ENCODE measurements at regions not wholly inside any gene's neighbourhood (a gene's known extent, or its start where the extent isn't known, plus 50 kb on each side); places are given as distances from the start of the nearest gene placed in this dataset.

DNA sequence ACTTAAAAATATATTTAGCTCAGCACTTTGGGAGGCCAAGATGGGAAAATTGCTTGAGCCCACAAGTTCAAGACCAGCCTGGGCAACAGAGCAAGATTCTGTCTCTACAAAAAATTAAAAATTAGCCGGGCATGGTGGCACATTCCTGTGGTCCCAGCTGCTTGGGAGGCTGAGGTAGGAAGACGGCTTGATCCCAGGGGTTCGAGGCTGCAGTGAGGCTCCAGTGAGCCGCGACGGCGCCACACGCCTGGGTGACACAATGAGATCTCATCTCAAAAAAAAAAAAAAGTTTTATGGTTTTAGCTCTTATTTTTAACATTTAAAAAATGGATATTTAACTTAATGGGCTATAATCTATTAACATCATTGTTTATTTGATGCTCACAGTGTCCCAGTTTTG is 97.2 kb upstream of the RIPOR2 start:
- H3K4me3 ChIP-seq (ENCODE audit: low read depth, low read length) = no peak overlapping the region
- in situ Hi-C loops (cut with HindIII; ENCODE audit: low sequenced_read_pairs) = no loop called here
- TF ChIP-seq, protein P1, sequence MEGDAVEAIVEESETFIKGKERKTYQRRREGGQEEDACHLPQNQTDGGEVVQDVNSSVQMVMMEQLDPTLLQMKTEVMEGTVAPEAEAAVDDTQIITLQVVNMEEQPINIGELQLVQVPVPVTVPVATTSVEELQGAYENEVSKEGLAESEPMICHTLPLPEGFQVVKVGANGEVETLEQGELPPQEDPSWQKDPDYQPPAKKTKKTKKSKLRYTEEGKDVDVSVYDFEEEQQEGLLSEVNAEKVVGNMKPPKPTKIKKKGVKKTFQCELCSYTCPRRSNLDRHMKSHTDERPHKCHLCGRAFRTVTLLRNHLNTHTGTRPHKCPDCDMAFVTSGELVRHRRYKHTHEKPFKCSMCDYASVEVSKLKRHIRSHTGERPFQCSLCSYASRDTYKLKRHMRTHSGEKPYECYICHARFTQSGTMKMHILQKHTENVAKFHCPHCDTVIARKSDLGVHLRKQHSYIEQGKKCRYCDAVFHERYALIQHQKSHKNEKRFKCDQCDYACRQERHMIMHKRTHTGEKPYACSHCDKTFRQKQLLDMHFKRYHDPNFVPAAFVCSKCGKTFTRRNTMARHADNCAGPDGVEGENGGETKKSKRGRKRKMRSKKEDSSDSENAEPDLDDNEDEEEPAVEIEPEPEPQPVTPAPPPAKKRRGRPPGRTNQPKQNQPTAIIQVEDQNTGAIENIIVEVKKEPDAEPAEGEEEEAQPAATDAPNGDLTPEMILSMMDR (IDR thresholded peaks at IDR 0.05; ENCODE audit: low read depth, low read length) = no peak
- no peak for DNase-seq (ENCODE audit: low read depth, low spot score)

DNA sequence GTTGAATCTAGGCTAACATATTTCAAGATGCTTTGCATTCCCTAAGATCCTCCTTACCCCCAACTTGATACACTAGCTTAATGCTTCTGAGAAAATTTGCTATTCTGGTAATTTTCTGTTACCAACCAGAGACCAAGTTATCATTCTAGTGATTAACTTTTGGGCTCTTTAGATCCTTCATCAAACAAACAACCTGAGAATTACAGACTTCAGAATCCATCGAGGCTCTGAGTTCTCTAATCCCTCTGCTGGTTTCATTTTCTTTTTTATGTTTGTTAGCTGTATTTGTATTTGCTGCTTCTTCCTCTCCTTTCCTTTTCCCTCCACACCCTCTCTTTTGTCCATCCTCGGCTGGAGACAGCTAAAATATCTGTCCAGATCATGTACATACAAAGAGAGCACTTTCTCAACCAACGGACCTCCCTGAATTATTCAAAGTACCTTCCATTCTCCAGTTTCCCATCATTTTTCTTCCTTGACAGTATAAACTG is 98.7 kb upstream of the RIPOR2 start:
- TF ChIP-seq, protein P1 (IDR thresholded peaks at IDR 0.05; ENCODE audit: low read depth, low read length) = no peak
- DNase-seq (ENCODE audit: low read depth, low spot score) = no peak
- no peak overlapping the region for H3K4me3 ChIP-seq (ENCODE audit: low read depth, low read length)
- in situ Hi-C loops (cut with HindIII; ENCODE audit: low sequenced_read_pairs) = no loop called here

DNA sequence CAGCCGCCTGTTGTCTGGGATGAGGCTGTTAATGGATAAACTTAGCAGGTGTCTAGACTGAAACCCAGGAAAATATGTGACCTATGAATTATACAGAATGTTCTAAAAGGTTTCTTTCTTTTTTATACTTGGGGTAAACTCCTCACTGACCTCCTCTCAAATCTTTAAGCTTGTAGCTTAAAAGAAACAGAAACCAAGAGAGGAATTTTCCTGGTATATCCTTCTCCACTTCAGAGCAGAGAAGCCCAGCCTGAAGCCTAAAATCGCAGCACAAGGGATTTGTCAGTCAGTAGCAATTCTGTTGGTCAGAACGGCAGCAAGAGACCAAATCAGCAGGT is 99.4 kb upstream of the RIPOR2 start:
- TF ChIP-seq, protein P1 (IDR thresholded peaks at IDR 0.05; ENCODE audit: low read depth, low read length) = no peak
- in situ Hi-C loops (cut with HindIII; ENCODE audit: low sequenced_read_pairs) = no loop called here
- no peak for DNase-seq (ENCODE audit: low read depth, low spot score)
- no peak overlapping the region for H3K4me3 ChIP-seq (ENCODE audit: low read depth, low read length)

DNA sequence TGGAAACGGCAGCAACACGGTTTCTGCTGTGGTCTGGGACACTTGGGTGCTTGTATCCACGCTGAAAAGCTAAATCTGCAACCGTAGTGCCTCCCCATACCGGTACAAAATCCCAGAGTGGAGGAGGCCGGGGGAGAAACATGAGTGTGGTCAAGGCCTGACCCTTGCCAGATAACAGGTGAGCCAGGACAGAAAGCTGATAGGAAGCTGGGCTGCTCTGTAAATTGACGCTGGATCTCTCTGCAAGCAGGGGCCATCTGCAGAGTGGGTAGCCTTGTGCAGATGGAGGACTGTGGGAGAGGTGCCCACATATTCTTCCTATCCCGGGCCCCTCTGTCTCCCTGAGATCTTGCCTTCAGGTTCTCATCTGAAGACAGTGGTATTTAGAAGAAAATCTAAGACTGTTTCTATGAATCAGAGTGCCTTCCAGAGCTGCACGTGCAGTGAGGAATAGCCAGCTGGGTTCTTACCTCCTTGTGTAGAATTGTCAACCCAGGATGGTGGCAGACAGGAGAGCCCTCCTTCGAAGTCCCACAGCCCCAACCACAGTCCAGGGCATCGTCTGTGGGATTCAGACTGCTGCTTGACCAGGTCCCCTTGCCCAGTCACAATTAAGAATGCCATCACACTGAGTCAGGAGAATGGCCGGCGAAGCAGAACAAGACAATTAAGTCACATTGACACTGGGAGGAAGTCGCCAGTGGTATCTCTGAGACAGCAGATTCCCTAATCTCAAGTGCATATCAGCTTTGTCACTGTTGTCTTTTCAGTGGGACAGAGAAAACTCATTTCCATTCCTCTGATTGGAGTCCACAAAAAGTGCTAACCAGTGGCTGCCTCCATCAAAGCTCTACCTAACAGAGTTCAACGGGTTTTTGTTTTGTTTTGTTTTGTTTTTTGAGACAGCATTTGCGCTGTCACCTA is 100.0 kb upstream of the RIPOR2 start:
- no peak overlapping the region for H3K4me3 ChIP-seq (ENCODE audit: low read depth, low read length)
- in situ Hi-C loops (cut with HindIII; ENCODE audit: low sequenced_read_pairs) = no loop called here
- no peak for DNase-seq (ENCODE audit: low read depth, low spot score)
- TF ChIP-seq, protein P1 (IDR thresholded peaks at IDR 0.05; ENCODE audit: low read depth, low read length) = no peak

DNA sequence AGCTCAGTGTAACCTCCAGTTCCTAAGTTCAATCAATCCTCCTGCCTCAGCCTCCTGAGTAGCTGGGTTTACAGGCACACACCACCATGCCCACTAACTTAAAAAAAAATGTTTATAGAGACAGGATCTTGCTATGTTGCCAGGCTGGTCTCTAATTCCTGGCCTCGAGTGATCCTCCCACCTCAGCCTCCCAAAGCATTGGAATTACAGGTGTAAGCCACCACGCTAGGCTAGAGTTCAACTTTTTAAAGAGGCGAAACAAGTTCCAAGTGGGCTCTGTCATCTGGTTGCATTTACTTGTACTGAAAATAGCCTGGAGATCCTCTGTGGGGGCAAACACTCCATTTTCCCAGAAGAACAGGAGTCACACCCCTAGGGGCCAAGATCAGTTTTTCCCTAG is 100.7 kb upstream of the RIPOR2 start:
- H3K4me3 ChIP-seq (ENCODE audit: low read depth, low read length) = no peak overlapping the region
- TF ChIP-seq, protein P1 (IDR thresholded peaks at IDR 0.05; ENCODE audit: low read depth, low read length) = no peak
- no peak for DNase-seq (ENCODE audit: low read depth, low spot score)
- in situ Hi-C loops (cut with HindIII; ENCODE audit: low sequenced_read_pairs) = no loop called here

DNA sequence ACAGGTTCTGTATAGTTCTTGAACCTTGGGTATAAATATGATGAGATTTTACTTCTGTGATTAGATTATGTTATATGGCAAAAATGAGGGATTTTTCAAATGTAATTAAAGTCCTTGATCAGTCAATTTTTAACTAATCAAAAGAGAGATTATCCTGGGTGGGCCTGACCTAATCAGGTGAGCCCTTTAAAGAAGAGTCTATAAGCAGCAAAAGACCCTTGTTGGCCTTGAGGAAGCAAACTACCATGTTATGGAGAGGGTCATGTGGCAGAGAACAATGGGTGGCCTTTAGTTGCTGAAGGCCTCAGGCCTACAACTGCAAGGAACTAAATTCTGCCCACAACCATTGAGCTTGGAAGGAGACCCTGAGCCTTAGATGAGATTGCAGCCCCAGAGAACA is 102.5 kb upstream of the RIPOR2 start:
- DNase-seq (ENCODE audit: low read depth, low spot score) = no peak
- H3K4me3 ChIP-seq (ENCODE audit: low read depth, low read length) = no peak overlapping the region

More for the DNA sequence above, 102.5 kb upstream of the RIPOR2 start:
- in situ Hi-C loops (cut with HindIII; ENCODE audit: low sequenced_read_pairs) = no loop called here
- TF ChIP-seq, protein P1 (IDR thresholded peaks at IDR 0.05; ENCODE audit: low read depth, low read length) = no peak
